ENCODE measurements at regions not wholly inside any gene's neighbourhood (a gene's known extent, or its start where the extent isn't known, plus 50 kb on each side); places are given as distances from the start of the nearest gene placed in this dataset.

DNA sequence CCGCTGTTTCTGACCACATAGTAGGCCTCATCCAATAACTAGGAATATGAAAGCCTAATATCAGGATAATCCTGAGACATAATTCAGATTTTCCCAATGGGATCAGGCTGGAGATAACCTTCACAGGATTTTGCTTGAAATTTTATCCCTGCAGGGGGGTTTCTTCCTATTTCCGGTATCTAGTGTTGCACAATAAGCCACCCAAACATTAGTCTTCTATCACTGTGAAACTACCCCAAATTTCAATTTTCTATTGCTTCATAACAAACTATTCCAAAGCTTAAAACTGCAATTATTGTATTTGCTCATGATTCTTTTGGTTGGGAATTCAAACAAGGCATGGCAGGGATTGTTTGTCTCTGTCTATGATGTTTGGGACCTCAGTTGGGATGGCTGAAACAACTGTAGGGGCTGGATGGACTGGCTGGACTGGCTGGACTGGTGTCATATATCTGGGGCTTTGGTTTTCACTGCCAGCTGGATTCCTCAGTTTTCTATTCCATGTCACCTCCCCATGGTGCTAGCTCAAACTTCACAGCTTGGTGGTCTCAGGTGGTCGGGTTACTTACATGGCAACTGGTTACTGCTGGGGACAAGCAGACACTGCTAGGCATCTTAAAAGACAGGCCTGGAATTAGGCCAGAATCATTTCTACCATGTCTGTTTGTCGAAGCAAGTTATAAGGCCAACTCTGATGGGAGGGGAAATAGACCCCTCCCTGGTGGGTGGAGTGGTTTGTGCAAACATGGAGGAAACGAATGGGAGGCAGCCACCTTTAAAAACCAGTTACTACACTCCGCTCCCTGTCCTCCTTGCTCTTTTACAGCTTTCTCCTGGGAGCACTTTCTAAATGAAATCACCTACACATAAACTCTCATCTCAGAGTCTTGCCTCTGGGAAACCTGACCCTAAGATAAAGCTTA lies 88.2 kb upstream of the STT3B start:
- no peak for DNase-seq

DNA sequence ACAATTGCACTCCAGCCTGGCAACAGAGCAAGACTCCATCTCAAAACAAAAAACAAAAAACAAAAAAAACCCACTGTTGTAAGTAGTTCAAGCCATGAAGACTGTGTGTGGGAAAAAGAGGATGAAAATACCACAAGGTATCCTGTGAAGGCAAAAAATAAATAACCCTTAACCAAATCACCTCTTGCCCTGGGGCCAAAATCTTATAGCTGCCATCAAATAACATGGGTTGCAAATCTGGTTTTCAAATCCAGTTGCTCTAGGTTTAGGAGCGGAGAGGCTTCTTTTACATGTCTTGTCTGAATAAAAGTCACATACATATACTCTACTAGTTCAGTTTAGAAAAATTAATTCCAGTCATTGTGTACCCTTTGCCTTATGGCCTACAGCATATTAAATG lies 87.0 kb upstream of the STT3B start:
- DNase-seq = no peak

DNA sequence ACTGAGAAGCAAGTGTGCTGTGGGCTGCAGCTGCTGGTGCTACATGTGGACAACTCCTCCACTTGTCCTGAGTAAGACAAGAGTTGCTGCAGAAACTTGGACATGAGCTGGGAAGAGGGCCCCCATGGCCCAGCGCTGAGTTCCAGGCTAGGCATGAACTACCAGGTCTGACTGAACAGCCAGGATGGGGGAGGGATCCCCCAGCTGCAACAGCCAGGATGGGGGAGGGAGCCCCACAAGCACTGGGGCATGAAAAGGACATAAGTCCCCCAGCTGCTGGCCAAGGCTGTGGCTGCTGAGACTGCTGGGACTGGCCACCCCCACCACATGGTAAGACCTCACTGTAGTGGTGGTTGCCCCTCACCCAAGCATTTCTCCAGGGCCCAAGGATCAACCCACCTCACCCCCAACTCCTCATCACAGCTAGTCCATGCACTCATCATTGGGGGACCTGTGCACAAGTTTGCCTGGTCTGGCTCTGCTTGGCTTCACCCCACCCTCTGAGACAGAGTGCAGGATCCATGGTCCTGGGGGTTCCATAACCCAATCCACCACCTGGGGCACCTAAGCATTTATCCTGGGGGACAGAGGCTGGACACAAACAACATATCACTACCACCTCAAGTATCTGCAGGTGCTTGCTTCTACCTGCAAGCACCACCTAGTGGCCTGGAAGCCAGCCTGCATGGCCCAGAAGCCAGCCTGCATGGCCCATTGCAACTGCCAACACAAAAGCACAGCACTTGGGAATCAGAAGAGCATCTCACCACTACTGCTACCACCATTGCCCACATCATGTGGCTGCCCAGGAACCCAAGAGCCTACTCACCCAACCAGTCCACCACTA lies 84.5 kb upstream of the STT3B start:
- DNase-seq = no peak

DNA sequence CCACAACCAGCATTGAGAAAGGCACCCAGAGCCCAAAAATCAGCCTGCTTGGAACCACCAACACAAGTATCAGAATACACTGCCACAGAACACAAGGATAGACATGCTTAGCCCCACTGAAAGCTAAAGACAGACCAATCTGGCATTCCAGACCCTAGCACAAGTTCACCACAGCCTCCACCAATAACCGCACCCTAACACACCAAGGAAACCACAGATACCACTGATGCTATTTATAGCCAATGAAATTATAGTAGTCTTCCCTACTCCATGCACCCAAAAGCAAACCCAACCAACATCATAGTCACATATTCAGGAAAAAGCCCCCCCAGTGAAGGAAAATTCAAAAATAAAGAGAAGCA lies 83.9 kb upstream of the STT3B start:
- no peak for DNase-seq

DNA sequence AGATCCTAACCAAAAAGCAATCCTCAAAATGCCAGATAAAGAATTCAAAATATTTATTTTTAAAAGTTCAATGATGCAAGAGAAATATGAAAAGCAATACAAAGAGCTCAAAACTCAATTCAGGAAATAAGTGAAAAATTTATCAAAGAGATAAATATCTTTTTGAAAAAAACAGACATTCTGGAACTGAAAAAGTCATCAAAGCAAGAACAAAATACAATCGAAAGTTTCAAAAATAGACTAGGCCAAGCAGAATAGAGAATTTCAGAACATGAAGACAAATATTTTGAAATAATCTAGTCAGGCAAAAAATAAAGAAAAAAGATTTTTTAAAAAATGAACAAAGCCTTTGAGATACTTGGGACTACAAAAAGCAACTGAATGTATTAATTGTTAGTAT lies 83.4 kb upstream of the STT3B start:
- no peak for DNase-seq

DNA sequence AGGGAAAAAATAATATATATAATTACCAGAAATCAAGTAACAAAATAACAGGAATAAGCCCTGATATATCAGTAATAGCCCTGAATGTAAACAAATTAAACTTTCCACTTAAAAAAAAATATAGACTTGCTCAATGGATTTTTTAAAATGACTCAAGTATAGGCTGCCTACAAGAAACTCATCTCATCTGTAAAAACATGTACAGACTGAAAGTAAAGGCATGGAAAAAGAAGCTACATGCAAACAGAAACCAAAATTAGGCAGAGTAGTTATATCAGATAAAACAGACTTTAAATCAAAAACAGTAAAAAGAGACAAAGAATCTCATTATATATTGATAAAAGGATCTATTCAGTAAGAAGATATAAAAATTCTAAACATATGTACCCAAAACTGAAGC lies 82.4 kb upstream of the STT3B start:
- no peak for DNase-seq

DNA sequence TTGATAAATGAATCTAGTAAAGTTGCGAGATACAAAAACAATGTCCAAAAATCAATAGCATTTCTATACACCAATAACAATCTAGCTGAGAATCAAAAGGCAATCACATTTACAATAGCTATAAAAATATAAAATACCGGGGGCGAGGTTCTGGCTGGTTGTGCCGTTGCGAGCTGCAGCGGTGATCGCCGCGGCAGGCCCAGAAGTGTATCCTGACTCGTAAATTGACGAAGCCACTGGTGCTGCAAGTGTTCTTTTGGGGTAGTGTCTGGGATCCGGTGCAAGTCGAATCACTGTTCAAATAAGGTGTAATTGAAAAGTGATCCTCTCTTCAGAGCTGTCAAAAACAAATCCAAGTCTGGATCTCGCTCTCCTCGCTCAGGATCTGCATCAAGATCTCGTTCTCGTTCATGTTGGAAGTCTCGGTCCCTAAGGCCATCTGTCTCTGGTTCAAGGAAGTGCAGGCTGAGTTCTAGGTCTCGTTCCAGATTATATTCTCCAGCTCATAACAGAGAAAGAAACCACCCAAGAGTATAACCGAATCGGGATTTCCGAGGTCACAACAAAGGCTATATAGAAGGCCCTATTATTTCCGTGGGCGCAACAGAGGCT lies 80.1 kb upstream of the STT3B start:
- no peak for DNase-seq

DNA sequence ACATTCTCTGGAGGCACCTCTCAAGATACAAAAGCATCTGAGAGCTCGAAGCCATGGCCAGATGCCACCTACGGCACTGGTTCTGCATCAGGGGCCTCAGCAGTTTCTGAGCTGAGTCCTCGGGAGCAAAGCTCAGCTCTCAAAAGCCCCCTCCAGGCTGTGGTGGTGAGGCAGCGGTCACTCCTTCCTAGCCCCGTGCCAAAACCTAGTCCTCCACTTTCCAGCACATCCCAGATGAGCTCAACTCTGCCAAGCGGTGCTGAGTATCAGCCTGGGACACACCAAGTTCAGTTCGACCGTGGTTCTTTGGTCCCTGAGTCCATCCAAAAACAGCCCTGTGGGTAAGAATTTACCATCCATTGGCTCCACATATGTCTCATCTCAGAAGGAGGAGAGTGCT lies 79.3 kb upstream of the STT3B start:
- DNase-seq = no peak

DNA sequence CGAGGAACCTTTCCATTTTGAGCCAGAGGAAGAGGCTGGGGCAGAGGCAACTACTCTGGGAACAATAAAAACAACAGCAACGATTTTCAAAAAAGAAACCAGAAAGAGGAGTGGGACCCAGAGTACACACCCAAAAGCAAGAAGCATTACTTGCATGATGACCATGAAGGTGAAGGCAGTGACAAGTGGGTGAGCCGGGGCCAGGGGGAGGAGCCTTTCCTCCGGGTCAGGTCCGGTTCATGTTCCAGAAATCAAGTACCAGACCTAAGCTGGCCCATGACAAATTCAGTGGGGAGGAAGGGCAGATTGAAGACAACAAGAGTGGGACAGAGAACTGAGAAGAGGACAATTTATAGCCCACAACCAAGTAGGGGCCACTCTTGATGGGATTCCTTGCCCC lies 77.2 kb upstream of the STT3B start:
- no peak for DNase-seq

DNA sequence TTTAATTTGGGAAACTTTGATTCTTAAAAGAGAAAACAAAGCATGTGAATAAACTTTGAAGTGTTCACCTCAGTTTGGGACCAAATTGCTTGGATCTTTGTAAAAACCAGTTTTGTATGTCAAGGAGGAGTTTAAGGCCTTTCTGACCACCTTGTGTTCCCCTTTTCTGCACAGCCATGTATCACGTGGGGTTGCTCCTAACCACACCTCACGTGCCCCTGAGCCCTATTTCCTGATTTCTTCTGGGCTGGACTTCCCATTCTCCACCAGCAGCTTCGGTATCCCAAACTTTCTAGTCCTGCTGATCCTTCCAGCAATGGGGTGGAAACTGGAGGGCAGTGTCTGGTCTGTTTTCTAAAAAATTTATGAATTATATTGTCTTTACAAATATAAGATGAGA lies 76.4 kb upstream of the STT3B start:
- no peak for DNase-seq

DNA sequence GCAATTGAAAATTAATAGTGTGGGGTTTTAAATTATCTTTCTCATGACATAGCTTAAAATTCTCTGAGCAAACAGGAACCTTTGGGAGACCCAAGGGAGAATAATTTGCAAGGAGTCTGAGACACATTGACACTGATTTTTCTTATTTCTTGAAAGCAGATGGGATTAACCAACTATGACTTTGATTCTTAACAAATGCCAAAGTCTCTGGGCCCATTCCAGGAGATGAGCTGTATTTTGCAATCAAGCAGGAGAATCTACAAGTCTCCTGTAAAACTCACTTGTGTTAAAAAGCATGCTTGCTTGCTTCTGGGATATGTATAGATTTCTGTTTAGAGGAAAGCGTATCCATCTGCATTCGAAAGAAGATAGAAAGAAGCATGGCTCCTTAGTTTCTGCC lies 71.3 kb upstream of the STT3B start:
- no peak for DNase-seq

DNA sequence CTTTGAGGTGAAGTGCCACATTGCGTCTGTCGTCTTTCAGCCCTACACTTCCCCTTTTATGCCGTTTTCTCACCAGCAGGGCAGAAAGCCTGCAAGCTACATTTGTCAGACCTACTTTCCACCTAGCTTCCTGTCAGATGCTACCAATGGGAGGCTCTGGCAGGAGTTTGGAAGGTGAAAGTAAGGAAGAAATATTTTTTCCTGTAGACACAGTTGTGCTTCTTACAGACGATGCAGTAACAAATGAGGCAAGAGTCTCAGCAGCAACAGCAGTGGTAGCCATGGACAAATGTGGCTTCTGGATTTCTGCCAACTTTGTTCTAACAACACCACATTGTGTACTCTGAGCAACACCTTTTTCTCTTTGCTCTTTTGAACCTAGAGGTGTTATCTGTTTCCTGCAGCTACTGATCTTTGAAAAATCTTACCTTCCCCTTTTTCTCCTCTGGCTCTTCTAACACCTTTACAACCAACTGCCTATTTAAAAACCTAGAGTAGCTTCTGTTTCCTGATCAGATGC lies 70.6 kb upstream of the STT3B start:
- DNase-seq = no peak

DNA sequence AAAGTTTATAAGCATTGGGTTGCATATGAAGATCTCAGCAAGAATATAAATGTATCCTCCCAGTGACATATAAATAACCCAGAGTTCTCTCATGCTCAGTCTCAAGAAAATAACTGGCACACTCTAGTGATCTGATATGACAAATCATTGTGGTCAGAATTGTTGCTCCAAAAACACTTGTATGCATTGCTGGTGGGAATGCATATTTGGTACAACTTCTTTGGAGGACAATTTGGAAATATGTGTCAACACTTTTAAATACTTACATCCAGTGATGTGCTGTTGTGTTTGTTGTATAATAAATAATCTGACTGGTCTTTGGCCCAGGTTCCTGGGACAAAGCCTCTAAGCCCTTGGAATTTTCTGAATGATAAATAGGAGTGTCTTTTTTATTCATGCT lies 66.7 kb upstream of the STT3B start:
- DNase-seq = no peak

DNA sequence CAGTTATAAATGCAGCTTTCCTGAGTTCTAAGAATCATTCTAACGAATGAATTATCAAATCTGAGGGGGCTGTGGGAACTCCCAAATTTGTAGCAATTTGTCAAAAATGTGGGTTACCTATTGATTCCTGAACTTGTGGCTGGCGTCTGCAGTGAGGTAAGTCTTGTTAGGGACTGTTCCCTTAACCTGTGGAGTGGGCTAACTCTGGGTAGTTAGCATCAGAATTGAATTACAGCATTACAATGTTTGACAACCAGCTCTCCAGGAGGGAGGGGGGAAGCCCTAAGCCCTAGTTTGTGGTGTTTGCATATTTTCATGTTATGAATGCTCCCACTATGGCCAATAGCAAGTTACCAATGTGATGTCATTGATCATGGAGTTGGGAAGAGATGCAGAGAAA lies 65.9 kb upstream of the STT3B start:
- DNase-seq = no peak

DNA sequence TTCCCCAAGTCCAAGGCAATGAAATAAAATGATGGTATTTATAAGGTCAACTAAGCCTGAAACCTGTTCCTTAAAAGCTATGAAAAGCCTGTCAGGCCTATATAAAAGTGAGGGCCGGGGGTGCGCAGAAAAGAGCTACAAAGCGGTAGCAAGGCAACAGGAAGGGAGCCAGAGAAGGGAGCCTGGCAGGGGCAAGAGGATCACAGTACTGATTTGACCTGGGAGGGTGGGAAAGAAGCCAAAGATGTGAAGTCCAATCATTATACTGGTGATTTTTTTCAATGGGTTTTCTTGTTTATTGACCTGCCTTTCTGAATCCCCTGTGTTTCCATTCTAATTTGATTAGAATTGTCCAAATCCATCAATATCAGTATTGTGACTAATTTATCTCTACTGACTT lies 64.3 kb upstream of the STT3B start:
- no peak for DNase-seq

DNA sequence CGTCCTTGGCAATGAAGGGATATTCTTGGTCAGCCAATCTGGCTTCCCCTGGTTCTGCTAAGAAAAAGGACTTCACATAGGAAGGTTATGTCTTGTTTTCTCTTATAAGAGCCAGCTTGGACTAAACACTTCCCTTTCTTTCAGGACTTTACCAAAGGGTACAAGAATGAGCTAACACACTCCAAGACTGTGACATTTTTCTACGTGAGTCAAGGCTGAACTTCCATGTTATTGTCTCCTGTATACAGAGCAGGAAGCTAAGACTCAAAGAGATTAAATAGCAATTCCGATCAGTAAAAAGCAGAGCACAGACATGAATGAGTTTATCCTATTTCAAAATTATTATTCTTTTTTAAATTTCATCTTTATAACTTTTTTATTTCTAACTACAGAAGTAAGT lies 63.3 kb upstream of the STT3B start:
- DNase-seq = no peak

DNA sequence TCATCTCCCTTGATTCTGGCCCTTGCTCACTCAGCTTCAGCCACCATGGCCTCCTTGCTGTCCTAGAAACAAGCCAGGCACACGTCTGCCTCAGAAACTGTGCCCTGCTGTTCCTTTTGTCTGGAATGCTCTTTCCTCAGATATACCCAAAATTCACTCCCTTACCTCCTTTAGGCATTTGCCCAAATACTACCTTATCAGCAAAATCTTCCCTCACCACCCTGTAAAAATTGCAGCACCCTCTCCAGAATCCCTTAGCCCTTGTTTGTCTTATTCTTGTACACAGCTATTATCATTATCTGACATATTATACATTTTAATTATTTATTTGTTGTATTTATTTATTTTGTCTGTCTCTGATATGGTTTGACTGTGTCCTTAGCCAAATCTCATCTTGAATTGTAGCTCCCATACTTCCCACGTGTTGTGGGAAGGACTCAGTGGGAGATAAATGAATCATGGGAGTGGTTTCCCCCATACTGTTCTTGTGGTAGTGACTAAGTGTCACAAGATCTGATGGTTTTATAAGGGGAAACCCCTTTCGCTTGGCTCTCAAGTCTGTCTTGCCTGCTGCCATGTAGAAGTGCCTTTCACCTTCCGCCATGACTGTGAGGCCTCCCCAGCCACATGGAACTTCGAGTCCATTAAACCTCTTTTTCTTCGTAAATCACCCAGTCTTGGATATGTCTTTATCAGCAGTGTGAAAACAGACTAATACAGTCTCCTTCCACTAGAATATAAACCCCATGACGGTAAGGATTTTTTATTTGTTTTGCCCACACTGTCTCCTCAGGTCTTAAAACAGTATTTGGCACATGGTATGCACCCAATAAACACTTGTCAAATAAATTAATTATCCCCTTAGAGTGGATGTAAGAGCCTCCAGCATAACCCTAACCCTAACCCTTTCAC lies 60.0 kb upstream of the STT3B start:
- DNase-seq = no peak

DNA sequence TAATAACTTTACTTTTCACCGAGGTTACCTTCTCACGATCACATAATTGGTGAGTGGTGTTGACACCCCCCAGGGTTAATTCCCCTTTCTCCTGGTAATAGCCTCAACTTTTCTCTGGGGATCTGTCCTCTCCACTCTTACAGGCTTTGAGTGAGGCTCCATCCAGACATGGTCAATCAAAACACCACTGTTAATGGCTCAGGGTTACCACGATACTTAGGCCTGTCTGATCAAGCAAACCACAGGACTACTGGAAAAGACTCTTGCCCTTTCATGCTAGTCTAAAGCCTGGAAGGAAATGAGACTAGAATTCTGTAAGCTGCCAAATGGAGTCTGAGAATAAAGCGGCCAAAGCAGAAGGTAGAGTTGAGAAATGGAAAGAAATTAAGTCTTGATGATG lies 56.5 kb upstream of the STT3B start:
- no peak for DNase-seq

DNA sequence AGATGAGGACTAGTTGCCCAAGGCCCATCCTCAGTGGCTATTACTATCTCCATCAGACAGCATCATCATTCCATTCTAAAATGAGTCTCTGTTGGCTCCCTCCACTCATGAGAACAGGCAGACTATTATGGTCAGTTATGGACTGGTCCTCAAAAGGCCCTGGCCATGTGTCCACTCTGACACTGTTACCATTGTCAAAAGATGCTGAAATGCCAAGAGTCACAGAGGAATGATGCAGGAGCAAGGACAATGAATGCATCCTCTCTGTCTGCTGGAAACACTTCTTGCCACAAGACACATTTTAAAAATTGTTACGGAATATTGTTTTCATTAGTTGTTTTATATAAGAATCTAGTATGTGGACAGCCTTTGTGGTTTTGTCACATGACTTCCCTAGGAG lies 53.3 kb upstream of the STT3B start:
- DNase-seq = no peak

DNA sequence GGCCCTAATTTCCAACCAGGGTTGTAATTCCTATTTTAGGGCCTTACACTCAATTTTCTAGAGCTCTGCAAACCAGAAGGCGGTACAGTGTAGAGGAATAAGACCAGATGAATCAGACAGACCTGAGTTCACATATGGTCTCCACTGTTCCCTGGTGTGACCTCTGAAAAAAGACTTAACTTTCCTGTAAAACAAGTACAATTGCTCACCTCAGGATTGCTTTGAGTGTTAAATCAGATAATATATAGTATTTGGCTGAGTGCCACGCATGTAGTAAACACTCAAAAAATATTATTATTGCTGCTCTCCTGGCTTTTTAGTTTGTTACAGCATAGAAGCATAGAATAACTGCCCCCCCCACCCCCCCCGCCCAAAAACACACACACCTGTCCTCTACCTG lies 51.0 kb upstream of the STT3B start:
- DNase-seq = no peak
